DND-41 (cell line): ENCODE measurements at regions not wholly inside any gene's neighbourhood (a gene's known extent, or its start where the extent isn't known, plus 50 kb on each side); places are given as distances from the start of the nearest gene placed in this dataset.

ENCODE experiments used
- CTCF ChIP-seq: IDR thresholded peaks from 2 replicates; pipeline ENCODE4 v1.5.1; 2012; ENCODE audit warnings: borderline replicate concordance, low read length, moderate library complexity, mild to moderate bottlenecking; ENCODE audit not compliant: poor library complexity, severe bottlenecking; ENCODE audit errors: extremely low read depth
- EZH2 ChIP-seq: IDR thresholded peaks from 3 replicates; pipeline ENCODE4 v1.6.1; 2012; ENCODE audit warnings: borderline replicate concordance, low read depth, mild to moderate bottlenecking, moderate library complexity, low read length, inconsistent platforms; ENCODE audit not compliant: severe bottlenecking

DNA sequence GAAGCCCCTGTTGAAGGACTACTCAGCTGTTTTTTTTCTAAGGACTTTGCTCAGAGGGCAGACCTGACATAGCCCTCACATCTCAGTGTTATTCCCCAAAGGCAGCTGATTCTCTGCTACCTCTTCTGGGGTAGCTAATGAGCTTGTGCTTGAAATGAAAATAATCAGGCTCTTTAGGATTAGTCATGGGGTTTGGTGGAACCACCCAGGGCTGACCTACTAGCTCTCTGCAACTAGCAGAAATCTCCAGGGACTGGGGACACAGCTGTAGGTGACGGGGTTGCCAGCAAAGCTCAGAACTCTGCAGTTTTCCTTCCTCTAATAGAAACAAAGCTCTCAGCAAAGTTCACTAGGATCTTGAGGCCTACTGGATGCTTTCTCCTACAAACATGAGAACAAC lies 106.4 kb upstream of the BCL9 start:
- TF ChIP-seq CTCF (no peak), EZH2 (no peak)
